ENCODE measurements at regions not wholly inside any gene's neighbourhood (a gene's known extent, or its start where the extent isn't known, plus 50 kb on each side); places are given as distances from the start of the nearest gene placed in this dataset.

GRCh38 chr5:110104060-110104725 lies 414.5 kb downstream of the MAN2A1 start:
- Histone ChIP-seq H2AK5ac (ENCODE audit: low read depth, low read length) (no peak overlapping the region), H2BK20ac (ENCODE audit: low read depth, low read length) (no peak overlapping the region), H3K14ac (replicated peaks; ENCODE audit: low read depth, low read length) (no peak overlapping the region), H2AK9ac (replicated peaks; ENCODE audit: low read depth, low read length, poor library complexity) (no peak overlapping the region), H3K56ac (ENCODE audit: extremely low read depth, insufficient read depth, low read length) (no peak overlapping the region), H3K23ac (ENCODE audit: low read depth, low read length) (no peak overlapping the region), H2BK15ac (ENCODE audit: low read depth, low read length) (no peak overlapping the region), H3K4me3 (ENCODE audit: insufficient read depth, low read depth, low read length) (no peak overlapping the region), H3K18ac (ENCODE audit: low read depth, low read length) (no peak overlapping the region), H2AFZ (replicated peaks; ENCODE audit: low read length, poor library complexity) (no peak overlapping the region), H4K20me1 (ENCODE audit: insufficient read depth, low read length) (no peaks in the 10 kb centered on the region), H3K4me1 (ENCODE audit: control insufficient read depth, insufficient read depth, low read length) (no peaks in the 10 kb centered on the region), H3K9me1 (ENCODE audit: insufficient read depth, low read length) (no peaks in the 10 kb centered on the region), H3K4ac (ENCODE audit: low read depth, low read length) (no peak overlapping the region), H4K5ac (ENCODE audit: low read depth, low read length) (no peak overlapping the region), H3K27me3 (ENCODE audit: control insufficient read depth, insufficient read depth, low read length) (no peaks in the 10 kb centered on the region), H3K27ac (ENCODE audit: insufficient read depth, low read length) (no peak overlapping the region), H3K36me3 (ENCODE audit: control insufficient read depth, insufficient read depth, low read length) (no peaks in the 10 kb centered on the region), H2BK5ac (ENCODE audit: low read depth, low read length, poor library complexity, severe bottlenecking) (no peak overlapping the region), H4K91ac (ENCODE audit: insufficient read depth, low read depth, low read length) (no peak overlapping the region), H4K8ac (ENCODE audit: low read depth in 2 of 2, low read length in 2 of 2) (no peak overlapping the region), H3K79me1 (ENCODE audit: low read depth in 1 of 2, low read length in 2 of 2) (no peaks in the 10 kb centered on the region), H3K4me2 (ENCODE audit: low read depth, low read length) (no peak overlapping the region), H3K9ac (ENCODE audit: low read depth, low read length) (no peak overlapping the region), H3K9me3 (ENCODE audit: control insufficient read depth, insufficient read depth, low read length) (no peaks in the 10 kb centered on the region), H2BK120ac (ENCODE audit: low read depth, low read length) (no peak overlapping the region)
- TF ChIP-seq CEBPB (IDR thresholded peaks at IDR 0.05; ENCODE audit: low read depth, low read length) (no peak), CHD1 (IDR thresholded peaks at IDR 0.05; ENCODE audit: low read depth, low read length) (no peak), FOS (IDR thresholded peaks at IDR 0.05; ENCODE audit: low read depth, low read length) (no peak), RAD21 (IDR thresholded peaks at IDR 0.05; ENCODE audit: low read length) (no peak), POLR2A (IDR thresholded peaks at IDR 0.05; ENCODE audit: low read depth, low read length) (no peak), ELK1 (IDR thresholded peaks at IDR 0.05; ENCODE audit: borderline replicate concordance, low read depth, low read length) (no peak), SMC3 (IDR thresholded peaks at IDR 0.05; ENCODE audit: low read depth, low read length) (no peak), USF2 (IDR thresholded peaks at IDR 0.05; ENCODE audit: low read depth, low read length) (no peak), RFX5 (IDR thresholded peaks at IDR 0.05; ENCODE audit: low read depth, low read length) (no peak), NFE2L2 (IDR thresholded peaks at IDR 0.05; ENCODE audit: low read depth, low read length) (no peak), RCOR1 (IDR thresholded peaks at IDR 0.05; ENCODE audit: insufficient replicate concordance, low read length) (no peak)
- WGBS, 2 experiments (ENCODE audit: extremely low coverage in 2 of 2, insufficient read length in 1 of 2), result 71% methylated on average over 1 of the region's 13 CpGs; no CpG with 5 or more reads in 1 of the 2 experiments
- dilution Hi-C loops (cut with HindIII; ENCODE audit: low sequenced_read_pairs, unreplicated experiment), result no loop called here
- DNase-seq (no peak), ATAC-seq (ENCODE audit: low read depth) (no peak)
- BruUV-seq (replicated peaks), result no TSS peak
- in situ Hi-C loops (cut with MboI; ENCODE audit: low sequenced_read_pairs), result no loop called here
- ChIA-PET CTCF (no interaction called here), POLR2A (ENCODE audit: unreplicated experiment) (no interaction called here)
- intact Hi-C loops (cut with micrococcal nuclease), result no loop called here

Measured in IMR-90 (cell line).